GM19023 (cell line): ENCODE measurements at regions not wholly inside any gene's neighbourhood (a gene's known extent, or its start where the extent isn't known, plus 50 kb on each side); places are given as distances from the start of the nearest gene placed in this dataset.

Source experiments
- ATAC-seq: cut with Tn5 transposase; IDR thresholded peaks from one replicate; pipeline ENCODE4 v1.9.1; 2021; ENCODE audit warnings: mild to moderate bottlenecking, moderate library complexity; ENCODE audit not compliant: unreplicated experiment

- no peak for ATAC-seq
Measured at GRCh38 chr11:119523539-119524157, 100.7 kb upstream of the THY1 start.

- ATAC-seq = no peak
Measured at GRCh38 chr11:119522609-119523008, 99.6 kb upstream of the THY1 start.

- ATAC-seq = no peak
Measured at GRCh38 chr11:119521551-119521950, 98.6 kb upstream of the THY1 start.

- no peak for ATAC-seq
Measured at GRCh38 chr11:119520966-119521365, 98.0 kb upstream of the THY1 start.

- ATAC-seq = no peak
Measured at GRCh38 chr11:119520400-119520799, 97.4 kb upstream of the THY1 start.

GRCh38 chr11:119519796-119520195 is 96.8 kb upstream of the THY1 start:
- ATAC-seq = no peak

GRCh38 chr11:119518746-119519730 is 96.1 kb upstream of the THY1 start:
- ATAC-seq = no peak

GRCh38 chr11:119515771-119516400 is 92.9 kb upstream of the THY1 start:
- no peak for ATAC-seq

GRCh38 chr11:119513806-119514170 is 90.8 kb upstream of the THY1 start:
- no peak for ATAC-seq

GRCh38 chr11:119513131-119513805 is 90.3 kb upstream of the THY1 start:
- no peak for ATAC-seq

GRCh38 chr11:119512369-119512768 is 89.4 kb upstream of the THY1 start:
- no peak for ATAC-seq

GRCh38 chr11:119511614-119512306 is 88.8 kb upstream of the THY1 start:
- ATAC-seq = no peak

- ATAC-seq = peak; percentile 76
Measured at GRCh38 chr11:119509969-119510401, 87.0 kb upstream of the THY1 start.

GRCh38 chr11:119509282-119509841 is 86.4 kb upstream of the THY1 start:
- ATAC-seq = no peak

- no peak for ATAC-seq
Measured at GRCh38 chr11:119506436-119506835, 83.5 kb upstream of the THY1 start.

GRCh38 chr11:119505861-119506260 is 82.9 kb upstream of the THY1 start:
- no peak for ATAC-seq

- no peak for ATAC-seq
Measured at GRCh38 chr11:119505071-119505470, 82.1 kb upstream of the THY1 start.

GRCh38 chr11:119504371-119504770 is 81.4 kb upstream of the THY1 start:
- no peak for ATAC-seq

- no peak for ATAC-seq
Measured at GRCh38 chr11:119501777-119502405, 78.9 kb upstream of the THY1 start.

- no peak for ATAC-seq
Measured at GRCh38 chr11:119497717-119498116, 74.7 kb upstream of the THY1 start.
